ENCODE measurements at regions not wholly inside any gene's neighbourhood (a gene's known extent, or its start where the extent isn't known, plus 50 kb on each side); places are given as distances from the start of the nearest gene placed in this dataset.

GRCh38 chr18:39389800-39390379 is 1824.3 kb upstream of the CELF4 start:
- Mint-ChIP-seq H3K27ac (no peak overlapping the region), H3K36me3 (ENCODE audit: insufficient read depth) (no peaks in the 10 kb centered on the region), H3K4me3 (no peak overlapping the region), H3K9me3 (peaks cover 12 to 16% of the 10 kb centered on the region in 2 donors), H3K27me3 (no peaks in the 10 kb centered on the region), H3K4me1 (ENCODE audit: low read depth in 2 of 2) (no peaks in the 10 kb centered on the region)
- ATAC-seq (replicated peaks) (no peak), DNase-seq (no peak)

- H3K9me3 Mint-ChIP-seq = peaks cover 3 to 7% of the 10 kb centered on the region in 2 donors
- no peaks in the 10 kb centered on the region for H3K27me3 Mint-ChIP-seq
- no peaks in the 10 kb centered on the region for H3K36me3 Mint-ChIP-seq (ENCODE audit: insufficient read depth)
- no peak overlapping the region for H3K4me3 Mint-ChIP-seq
- no peak for ATAC-seq (replicated peaks)
- no peak for DNase-seq
- no peak overlapping the region for H3K27ac Mint-ChIP-seq
- no peaks in the 10 kb centered on the region for H3K4me1 Mint-ChIP-seq (ENCODE audit: low read depth in 2 of 2)
Observed at GRCh38 chr18:39380866-39381265, 1815.3 kb upstream of the CELF4 start.

GRCh38 chr18:39380186-39380725 is 1814.7 kb upstream of the CELF4 start:
- no peak overlapping the region for H3K27ac Mint-ChIP-seq
- no peaks in the 10 kb centered on the region for H3K27me3 Mint-ChIP-seq
- ATAC-seq (replicated peaks) = no peak
- H3K4me1 Mint-ChIP-seq (ENCODE audit: low read depth in 2 of 2) = no peaks in the 10 kb centered on the region
- H3K36me3 Mint-ChIP-seq (ENCODE audit: insufficient read depth) = no peaks in the 10 kb centered on the region
- DNase-seq = no peak
- no peak overlapping the region for H3K4me3 Mint-ChIP-seq
- peaks cover 3 to 7% of the 10 kb centered on the region in 2 donors for H3K9me3 Mint-ChIP-seq

GRCh38 chr18:39375066-39375465 is 1809.5 kb upstream of the CELF4 start:
- Mint-ChIP-seq H3K36me3 (ENCODE audit: insufficient read depth) (no peaks in the 10 kb centered on the region), H3K27me3 (no peaks in the 10 kb centered on the region), H3K4me3 (no peak overlapping the region), H3K9me3 (peaks cover 7 to 16% of the 10 kb centered on the region in 2 donors), H3K4me1 (ENCODE audit: low read depth in 2 of 2) (no peaks in the 10 kb centered on the region), H3K27ac (no peak overlapping the region)
- DNase-seq (no peak), ATAC-seq (replicated peaks) (no peak)

GRCh38 chr18:39371996-39372395 is 1806.4 kb upstream of the CELF4 start:
- Mint-ChIP-seq H3K4me1 (ENCODE audit: low read depth in 2 of 2) (no peaks in the 10 kb centered on the region), H3K27ac (no peak overlapping the region)
- no peak for ATAC-seq (replicated peaks)

GRCh38 chr18:39366656-39367055 is 1801.1 kb upstream of the CELF4 start:
- no peaks in the 10 kb centered on the region for H3K36me3 Mint-ChIP-seq (ENCODE audit: insufficient read depth)
- ATAC-seq (replicated peaks) (no peak), DNase-seq (no peak)
- no peak overlapping the region for H3K4me3 Mint-ChIP-seq
- no peaks in the 10 kb centered on the region for H3K4me1 Mint-ChIP-seq (ENCODE audit: low read depth in 2 of 2)
- no peak overlapping the region for H3K27ac Mint-ChIP-seq
- H3K9me3 Mint-ChIP-seq = peaks cover 0 to 2% of the 10 kb centered on the region in 2 donors
- no peaks in the 10 kb centered on the region for H3K27me3 Mint-ChIP-seq

More at GRCh38 chr18:39371996-39372395, 1806.4 kb upstream of the CELF4 start:
- DNase-seq = no peak
- no peaks in the 10 kb centered on the region for H3K36me3 Mint-ChIP-seq (ENCODE audit: insufficient read depth)
- H3K4me3 Mint-ChIP-seq = no peak overlapping the region
- H3K27me3 Mint-ChIP-seq = no peaks in the 10 kb centered on the region
- peaks cover 7 to 9% of the 10 kb centered on the region in 2 donors for H3K9me3 Mint-ChIP-seq

- Mint-ChIP-seq H3K27me3 (no peaks in the 10 kb centered on the region), H3K9me3 (peaks cover 0 to 2% of the 10 kb centered on the region in 2 donors), H3K4me1 (ENCODE audit: low read depth in 2 of 2) (no peaks in the 10 kb centered on the region), H3K36me3 (ENCODE audit: insufficient read depth) (no peaks in the 10 kb centered on the region), H3K27ac (no peak overlapping the region), H3K4me3 (no peak overlapping the region)
- ATAC-seq (replicated peaks) (no peak), DNase-seq (no peak)
Observed at GRCh38 chr18:39365836-39366485, 1800.4 kb upstream of the CELF4 start.

- no peak overlapping the region for H3K4me3 Mint-ChIP-seq
Observed at GRCh38 chr18:39360072-39360471, 1794.5 kb upstream of the CELF4 start.

GRCh38 chr18:39359636-39360035 is 1794.0 kb upstream of the CELF4 start:
- ATAC-seq (replicated peaks) = no peak
- H3K4me1 Mint-ChIP-seq (ENCODE audit: low read depth in 2 of 2) = no peaks in the 10 kb centered on the region

More at GRCh38 chr18:39360072-39360471, 1794.5 kb upstream of the CELF4 start:
- DNase-seq (no peak), ATAC-seq (replicated peaks) (no peak)
- H3K4me1 Mint-ChIP-seq (ENCODE audit: low read depth in 2 of 2) = no peaks in the 10 kb centered on the region
- H3K27me3 Mint-ChIP-seq = no peaks in the 10 kb centered on the region
- no peaks in the 10 kb centered on the region for H3K36me3 Mint-ChIP-seq (ENCODE audit: insufficient read depth)
- H3K27ac Mint-ChIP-seq = no peak overlapping the region
- peaks cover 0 to 5% of the 10 kb centered on the region in 2 donors for H3K9me3 Mint-ChIP-seq

GRCh38 chr18:39350945-39351344 is 1785.3 kb upstream of the CELF4 start:
- no peaks in the 10 kb centered on the region for H3K27me3 Mint-ChIP-seq
- H3K9me3 Mint-ChIP-seq = peaks cover 8% of the 10 kb centered on the region in 2 donors
- H3K27ac Mint-ChIP-seq = no peak overlapping the region
- DNase-seq (no peak), ATAC-seq (replicated peaks) (no peak)
- no peak overlapping the region for H3K4me3 Mint-ChIP-seq
- no peaks in the 10 kb centered on the region for H3K36me3 Mint-ChIP-seq (ENCODE audit: insufficient read depth)
- H3K4me1 Mint-ChIP-seq (ENCODE audit: low read depth in 2 of 2) = no peaks in the 10 kb centered on the region

More at GRCh38 chr18:39359636-39360035, 1794.0 kb upstream of the CELF4 start:
- H3K4me3 Mint-ChIP-seq = no peak overlapping the region
- H3K9me3 Mint-ChIP-seq = peaks cover 0 to 5% of the 10 kb centered on the region in 2 donors
- H3K27me3 Mint-ChIP-seq = no peaks in the 10 kb centered on the region
- no peaks in the 10 kb centered on the region for H3K36me3 Mint-ChIP-seq (ENCODE audit: insufficient read depth)
- no peak overlapping the region for H3K27ac Mint-ChIP-seq
- no peak for DNase-seq

- no peaks in the 10 kb centered on the region for H3K27me3 Mint-ChIP-seq
- no peaks in the 10 kb centered on the region for H3K4me1 Mint-ChIP-seq (ENCODE audit: low read depth in 2 of 2)
- peaks cover 10% of the 10 kb centered on the region in 2 donors for H3K9me3 Mint-ChIP-seq
- DNase-seq (no peak), ATAC-seq (replicated peaks) (no peak)
- no peak overlapping the region for H3K4me3 Mint-ChIP-seq
- H3K36me3 Mint-ChIP-seq (ENCODE audit: insufficient read depth) = no peaks in the 10 kb centered on the region
- no peak overlapping the region for H3K27ac Mint-ChIP-seq
Observed at GRCh38 chr18:39349801-39350200, 1784.2 kb upstream of the CELF4 start.

GRCh38 chr18:39348757-39349156 is 1783.2 kb upstream of the CELF4 start:
- H3K9me3 Mint-ChIP-seq = peaks cover 13 to 20% of the 10 kb centered on the region in 2 donors
- H3K27me3 Mint-ChIP-seq = no peaks in the 10 kb centered on the region
- no peak overlapping the region for H3K27ac Mint-ChIP-seq
- H3K36me3 Mint-ChIP-seq (ENCODE audit: insufficient read depth) = no peaks in the 10 kb centered on the region
- no peaks in the 10 kb centered on the region for H3K4me1 Mint-ChIP-seq (ENCODE audit: low read depth in 2 of 2)
- DNase-seq (no peak), ATAC-seq (replicated peaks) (no peak)
- no peak overlapping the region for H3K4me3 Mint-ChIP-seq

- H3K4me3 Mint-ChIP-seq = no peak overlapping the region
- no peak for ATAC-seq (replicated peaks)
- H3K27ac Mint-ChIP-seq = no peak overlapping the region
- H3K27me3 Mint-ChIP-seq = no peaks in the 10 kb centered on the region
- H3K36me3 Mint-ChIP-seq (ENCODE audit: insufficient read depth) = no peaks in the 10 kb centered on the region
- no peaks in the 10 kb centered on the region for H3K4me1 Mint-ChIP-seq (ENCODE audit: low read depth in 2 of 2)
- H3K9me3 Mint-ChIP-seq = peaks cover 15 to 17% of the 10 kb centered on the region in 2 donors
- no peak for DNase-seq
Observed at GRCh38 chr18:39347701-39348100, 1782.1 kb upstream of the CELF4 start.

GRCh38 chr18:39346916-39347315 is 1781.3 kb upstream of the CELF4 start:
- ATAC-seq (replicated peaks) (no peak), DNase-seq (no peak)
- no peaks in the 10 kb centered on the region for H3K27me3 Mint-ChIP-seq
- no peak overlapping the region for H3K4me3 Mint-ChIP-seq
- no peaks in the 10 kb centered on the region for H3K36me3 Mint-ChIP-seq (ENCODE audit: insufficient read depth)
- H3K27ac Mint-ChIP-seq = no peak overlapping the region
- H3K9me3 Mint-ChIP-seq = peaks cover 12 to 17% of the 10 kb centered on the region in 2 donors
- H3K4me1 Mint-ChIP-seq (ENCODE audit: low read depth in 2 of 2) = no peaks in the 10 kb centered on the region
